Stimulated activated effector memory CD8-positive, alpha-beta T cell treated with anti-CD3 and anti-CD28 coated beads, Interleukin-12 subunit alpha, Interleukin-12 subunit beta, amount 100 ng/mL, for 72 hours (primary cell): ENCODE measurements at regions not wholly inside any gene's neighbourhood (a gene's known extent, or its start where the extent isn't known, plus 50 kb on each side); places are given as distances from the start of the nearest gene placed in this dataset.
"Not testable (repeated sequence)": the region's sequence is repeated elsewhere in the genome, so short reads cannot be mapped to it uniquely, and the experiment has no call there.

Experiments used
- ATAC-seq: fragments of 150-1000 bp; cut with Tn5 transposase; 2 replicates; pipeline ENCODE4 v1.10.0; 2021
- DNase-seq, 2 donors: peaks; one replicate each; pipeline ENCODE4 v3.0.0; 2021 to 2022; ENCODE audit warnings: low spot score in 2 of 2
- H3K27ac Mint-ChIP-seq: one replicate; pipeline ENCODE4 v1.8.0; 2022; ENCODE audit warnings: mild to moderate bottlenecking, mixed read lengths
- H3K36me3 Mint-ChIP-seq: one replicate; pipeline ENCODE4 v1.8.0; 2022; ENCODE audit warnings: mild to moderate bottlenecking, mixed read lengths
- H3K4me1 Mint-ChIP-seq: one replicate; pipeline ENCODE4 v1.8.0; 2022; ENCODE audit warnings: mixed read lengths
- H3K4me3 Mint-ChIP-seq: one replicate; pipeline ENCODE4 v1.8.0; 2022; ENCODE audit warnings: mild to moderate bottlenecking, mixed read lengths
- H3K9me3 Mint-ChIP-seq: one replicate; pipeline ENCODE4 v1.8.0; 2022; ENCODE audit warnings: mixed read lengths

DNA sequence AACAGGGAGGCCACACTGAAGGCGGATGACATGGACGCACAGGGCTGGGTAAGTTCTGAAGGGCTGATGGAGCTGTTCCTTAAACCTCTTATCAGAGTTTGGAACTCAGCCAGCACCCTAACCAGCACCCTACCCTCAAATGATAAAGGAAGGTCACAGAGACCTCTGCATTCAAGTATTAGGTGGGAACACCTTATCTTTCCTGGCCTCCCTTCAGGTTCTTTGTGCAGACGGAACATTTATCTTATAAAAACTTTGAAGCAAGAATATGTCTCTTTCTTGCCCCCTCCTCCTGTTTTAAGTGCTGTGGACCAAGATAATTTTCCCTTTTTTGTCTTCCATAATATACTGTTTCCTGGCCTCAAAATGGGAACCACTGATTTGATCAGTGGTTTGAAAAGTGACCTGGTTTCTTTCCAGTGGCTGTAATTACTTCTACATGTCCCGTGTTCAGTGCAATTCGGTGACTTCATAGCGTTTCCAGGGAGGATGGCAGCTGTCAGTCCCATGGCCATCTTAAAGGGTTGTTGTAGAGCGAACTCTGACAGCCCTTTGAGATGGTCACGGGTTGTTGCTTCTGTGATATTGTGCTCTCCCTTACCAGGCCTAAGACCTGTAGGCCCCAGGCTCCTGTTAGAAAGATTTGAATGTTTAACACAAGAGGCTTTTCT, 213.2 kb upstream of the MYLIP start:
- Mint-ChIP-seq H3K27ac (peak overlapping the region; percentile 27), H3K36me3 (no peaks in the 10 kb centered on the region), H3K4me3 (no peak overlapping the region), H3K9me3 (peaks cover 2% of the 10 kb centered on the region), H3K4me1 (peaks cover 16% of the 10 kb centered on the region)
- no peak for DNase-seq
- ATAC-seq: no peak

DNA sequence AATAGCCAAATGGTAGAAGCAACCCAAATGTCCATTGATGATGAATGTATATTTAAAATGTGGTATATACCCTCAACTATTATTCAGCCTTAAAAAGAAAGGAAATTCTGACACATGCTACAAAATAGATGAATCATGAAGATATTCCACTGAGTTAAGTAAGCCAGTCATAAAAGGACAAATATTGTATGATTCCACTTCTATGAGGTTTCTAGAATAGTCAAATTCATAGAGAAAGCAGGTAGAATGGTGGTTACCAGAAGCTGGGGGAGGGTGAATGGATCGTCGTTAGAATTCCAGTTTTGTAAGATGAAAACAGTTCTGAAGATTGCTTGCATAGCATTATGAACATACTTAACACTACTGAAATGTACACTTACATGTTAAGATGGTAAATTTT, 214.3 kb upstream of the MYLIP start:
- peaks cover 2% of the 10 kb centered on the region for H3K9me3 Mint-ChIP-seq
- no peak overlapping the region for H3K27ac Mint-ChIP-seq
- peaks cover 16% of the 10 kb centered on the region for H3K4me1 Mint-ChIP-seq
- ATAC-seq (peak; percentile 85), DNase-seq (no peak)
- H3K36me3 Mint-ChIP-seq: no peaks in the 10 kb centered on the region
- H3K4me3 Mint-ChIP-seq: no peak overlapping the region

GRCh38 chr6:15913573-15913972, 215.3 kb upstream of the MYLIP start:
- no peaks in the 10 kb centered on the region for H3K36me3 Mint-ChIP-seq
- H3K4me3 Mint-ChIP-seq: no peak overlapping the region

GRCh38 chr6:15912505-15913400, 216.1 kb upstream of the MYLIP start:
- no peak for DNase-seq
- Mint-ChIP-seq H3K27ac (peak overlapping the region; percentile 13), H3K9me3 (peaks cover 2% of the 10 kb centered on the region), H3K4me1 (peaks cover 16% of the 10 kb centered on the region), H3K4me3 (no peak overlapping the region), H3K36me3 (no peaks in the 10 kb centered on the region)
- no peak for ATAC-seq

More at GRCh38 chr6:15913573-15913972, 215.3 kb upstream of the MYLIP start:
- ATAC-seq: no peak
- peaks cover 16% of the 10 kb centered on the region for H3K4me1 Mint-ChIP-seq
- no peak for DNase-seq
- H3K9me3 Mint-ChIP-seq: peaks cover 2% of the 10 kb centered on the region
- H3K27ac Mint-ChIP-seq: peak overlapping the region; percentile 13

DNA sequence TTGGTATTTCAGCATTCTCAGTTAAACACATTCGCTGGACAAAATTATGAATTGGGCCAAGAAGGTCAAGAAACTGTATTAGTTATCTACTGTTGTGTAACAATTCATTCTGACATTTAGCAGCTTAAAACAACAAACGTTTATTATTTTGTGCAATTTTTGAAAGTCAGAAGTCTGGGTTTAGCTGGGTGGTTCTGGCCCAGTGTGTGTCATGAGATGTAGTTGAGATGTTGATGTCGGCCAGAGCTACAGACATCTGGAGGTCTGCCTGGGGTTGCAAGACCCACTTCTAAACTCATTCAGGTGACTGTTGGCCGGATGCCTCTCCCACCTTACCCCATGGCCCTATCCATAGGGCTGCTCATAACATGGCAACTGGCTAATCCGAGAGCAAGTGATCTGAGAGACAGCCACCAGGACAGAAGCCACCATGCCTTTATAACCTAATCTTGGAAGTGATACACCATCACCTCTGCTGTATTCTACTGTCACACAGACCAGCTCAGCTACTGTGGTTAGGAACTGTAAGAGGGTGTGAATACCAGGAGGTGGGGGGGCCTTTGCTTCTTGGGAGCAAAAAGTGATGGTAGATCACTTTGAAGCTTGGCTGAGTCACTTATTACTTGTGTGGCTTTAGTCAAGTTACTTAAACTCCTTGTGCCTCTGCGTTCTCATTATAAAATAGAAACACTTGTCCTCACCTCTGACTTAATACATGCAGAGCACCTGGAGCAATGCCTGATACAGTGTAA, 217.0 kb upstream of the MYLIP start:
- Mint-ChIP-seq H3K9me3 (peaks cover 2% of the 10 kb centered on the region), H3K4me3 (no peak overlapping the region), H3K36me3 (no peaks in the 10 kb centered on the region), H3K27ac (no peak overlapping the region), H3K4me1 (peaks cover 16% of the 10 kb centered on the region)
- ATAC-seq: peak; percentile 88
- DNase-seq: peak in 1 of 2 donors; percentile 58

- no peak for ATAC-seq
- no peak for DNase-seq
- H3K4me3 Mint-ChIP-seq: no peak overlapping the region
- H3K36me3 Mint-ChIP-seq: no peaks in the 10 kb centered on the region
- no peak overlapping the region for H3K27ac Mint-ChIP-seq
- H3K9me3 Mint-ChIP-seq: peaks cover 2% of the 10 kb centered on the region
- H3K4me1 Mint-ChIP-seq: peaks cover 29% of the 10 kb centered on the region
These were observed 219.4 kb upstream of the MYLIP start for GRCh38 chr6:15909290-15910070.

GRCh38 chr6:15908871-15909270, 220.0 kb upstream of the MYLIP start:
- no peak for DNase-seq
- no peak for ATAC-seq
- H3K36me3 Mint-ChIP-seq: no peaks in the 10 kb centered on the region
- H3K27ac Mint-ChIP-seq: no peak overlapping the region
- peaks cover 29% of the 10 kb centered on the region for H3K4me1 Mint-ChIP-seq
- no peak overlapping the region for H3K4me3 Mint-ChIP-seq
- peaks cover 2% of the 10 kb centered on the region for H3K9me3 Mint-ChIP-seq

GRCh38 chr6:15907914-15908518, 220.9 kb upstream of the MYLIP start:
- H3K9me3 Mint-ChIP-seq: no peaks in the 10 kb centered on the region
- H3K36me3 Mint-ChIP-seq: no peaks in the 10 kb centered on the region
- no peak overlapping the region for H3K4me3 Mint-ChIP-seq
- H3K27ac Mint-ChIP-seq: no peak overlapping the region
- ATAC-seq (no peak), DNase-seq (no peak)
- peaks cover 23% of the 10 kb centered on the region for H3K4me1 Mint-ChIP-seq

DNA sequence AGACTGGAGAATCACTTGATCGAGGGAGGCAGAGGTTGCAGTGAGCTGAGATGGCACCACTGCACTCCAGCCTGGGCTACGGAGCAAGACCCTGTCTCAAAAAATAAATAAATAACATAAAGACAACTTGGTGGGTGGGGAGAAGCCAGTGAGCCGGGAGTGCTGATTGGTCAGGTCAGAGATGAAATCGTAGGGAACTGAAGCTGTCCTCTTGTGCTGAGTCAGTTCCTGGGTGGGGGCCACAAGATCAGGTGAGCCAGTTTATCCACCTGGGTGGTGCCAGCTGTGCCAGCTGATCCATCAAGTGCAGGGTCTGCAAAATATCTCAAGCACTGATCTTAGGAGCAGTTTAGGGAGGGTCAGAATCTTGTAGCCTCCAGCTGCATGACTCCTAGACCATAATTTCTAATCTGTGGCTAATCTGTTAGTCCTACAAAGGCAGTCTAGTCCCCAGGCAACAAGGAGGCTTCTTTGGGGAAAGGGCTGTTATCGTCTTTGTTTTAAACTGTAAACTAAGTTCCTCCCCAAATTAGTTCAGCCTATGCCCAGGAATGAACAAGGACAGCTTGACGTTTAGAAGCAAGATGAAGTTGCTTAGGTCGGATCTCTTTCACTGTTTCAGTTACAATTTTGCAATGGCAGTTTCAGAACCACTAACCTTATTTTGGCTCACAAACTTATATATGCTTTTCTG, 221.5 kb upstream of the MYLIP start:
- H3K9me3 Mint-ChIP-seq, DNase-seq, H3K4me3 Mint-ChIP-seq, H3K27ac Mint-ChIP-seq, H3K36me3 Mint-ChIP-seq, ATAC-seq: not testable (repeated sequence)
- H3K4me1 Mint-ChIP-seq: peaks cover 19% of the 10 kb centered on the region

GRCh38 chr6:15906420-15907016, 222.4 kb upstream of the MYLIP start:
- Mint-ChIP-seq H3K27ac (no peak overlapping the region), H3K36me3 (no peaks in the 10 kb centered on the region), H3K4me3 (no peak overlapping the region), H3K4me1 (peaks cover 18% of the 10 kb centered on the region), H3K9me3 (no peaks in the 10 kb centered on the region)
- DNase-seq: no peak
- ATAC-seq: no peak

DNA sequence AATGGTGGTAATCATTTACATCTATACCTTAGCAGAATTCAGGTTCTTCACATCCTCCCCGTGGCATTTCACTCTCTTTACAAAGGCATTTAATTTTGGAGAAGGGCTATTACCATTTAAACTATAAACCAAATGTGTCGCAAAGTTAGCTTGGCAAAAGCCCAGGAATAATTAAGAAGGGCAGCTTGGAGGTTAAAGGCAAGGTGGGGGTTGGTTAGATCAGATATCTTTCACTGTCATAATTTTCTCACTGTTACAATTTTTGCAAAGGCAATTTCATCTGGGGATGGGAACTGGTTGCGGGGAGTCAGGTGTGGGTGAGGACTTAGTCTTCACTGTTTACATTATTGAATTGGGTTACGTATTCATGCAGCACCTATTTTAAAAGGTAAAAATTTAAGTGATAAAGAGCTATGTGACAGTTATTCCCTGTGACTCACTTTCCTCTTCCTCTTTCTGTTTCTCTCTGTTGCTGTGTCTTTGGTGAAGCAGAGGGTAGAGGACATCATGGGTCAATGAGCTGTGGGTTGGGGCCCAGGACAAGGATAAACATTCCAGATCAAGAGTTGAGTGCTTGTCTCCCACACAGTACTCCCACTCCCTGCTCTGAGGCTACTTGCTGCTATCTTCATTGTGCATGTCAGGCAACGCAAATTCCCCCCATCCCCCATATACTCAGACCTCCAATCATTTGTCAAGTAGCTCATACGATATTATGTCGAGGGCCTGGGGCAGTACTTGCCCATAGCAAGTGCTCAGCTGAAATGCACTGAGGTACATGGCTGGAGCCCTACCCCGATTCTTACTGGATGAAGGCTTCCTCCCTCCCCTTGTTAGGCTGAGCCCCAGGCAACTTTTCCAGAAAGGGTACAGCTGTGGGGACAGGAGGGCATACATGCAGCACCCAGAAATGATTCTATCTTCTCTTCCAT, 223.1 kb upstream of the MYLIP start:
- Mint-ChIP-seq H3K4me1 (peaks cover 25% of the 10 kb centered on the region), H3K9me3 (no peaks in the 10 kb centered on the region), H3K36me3 (no peaks in the 10 kb centered on the region), H3K4me3 (no peak overlapping the region), H3K27ac (peak overlapping the region; percentile 35)
- no peak for DNase-seq
- ATAC-seq: no peak

- no peak for ATAC-seq
- peaks cover 27% of the 10 kb centered on the region for H3K4me1 Mint-ChIP-seq
- no peak overlapping the region for H3K4me3 Mint-ChIP-seq
These were observed 224.1 kb upstream of the MYLIP start for GRCh38 chr6:15904651-15905376.

More at GRCh38 chr6:15904651-15905376, 224.1 kb upstream of the MYLIP start:
- no peak for DNase-seq
- Mint-ChIP-seq H3K27ac (peak overlapping the region; percentile 35), H3K9me3 (no peaks in the 10 kb centered on the region), H3K36me3 (no peaks in the 10 kb centered on the region)
